ENCODE measurements at regions not wholly inside any gene's neighbourhood (a gene's known extent, or its start where the extent isn't known, plus 50 kb on each side); places are given as distances from the start of the nearest gene placed in this dataset.

- no peaks in the 10 kb centered on the region for H3K79me2 ChIP-seq (ENCODE audit: insufficient read depth, low read length)
- no peaks in the 10 kb centered on the region for H3K4me1 ChIP-seq (ENCODE audit: insufficient read depth, low read length)
- no peak overlapping the region for H3K4me2 ChIP-seq (ENCODE audit: low read depth, low read length)
- no peak for DNase-seq (ENCODE audit: low spot score)
- ChIA-PET CTCF (ENCODE audit: low intra/inter-chr PET ratio, low total read pairs) (no interaction called here), POLR2A (no interaction called here)
- no peak for FAIRE-seq
- H3K36me3 ChIP-seq (replicated peaks in 1 of 2; ENCODE audit: control insufficient read depth in 1 of 2, insufficient read depth in 2 of 2, low read length in 2 of 2) = no peaks in the 10 kb centered on the region
- 64% methylated on average over 3 of the region's 3 CpGs for WGBS (ENCODE audit: low lambda C conversion rate)
- H3K9ac ChIP-seq (ENCODE audit: insufficient read depth, low read depth, low read length) = no peak overlapping the region
- BruUV-seq (replicated peaks) = no TSS peak
- no peak overlapping the region for H3K4me3 ChIP-seq (replicated peaks in 1 of 3; ENCODE audit: insufficient read depth in 1 of 3, low read depth in 2 of 3, low read length in 3 of 3)
- no peaks in the 10 kb centered on the region for H4K20me1 ChIP-seq (ENCODE audit: insufficient read depth, low read length)
- TF ChIP-seq KDM3A (CRISPR knock-in tag; IDR thresholded peaks at IDR 0.05; ENCODE audit: low read depth) (no peak), CENPX (CRISPR knock-in tag; IDR thresholded peaks at IDR 0.05) (no peak), SNAPC4 (CRISPR knock-in tag; IDR thresholded peaks at IDR 0.05) (no peak), NKX3-1 (CRISPR knock-in tag; IDR thresholded peaks at IDR 0.05) (no peak), AHR (CRISPR knock-in tag; IDR thresholded peaks at IDR 0.05) (no peak), ZNF318 (CRISPR knock-in tag; IDR thresholded peaks at IDR 0.05) (no peak), ZNF138 (CRISPR knock-in tag; IDR thresholded peaks at IDR 0.05; ENCODE audit: low read depth) (no peak), ZNF569 (CRISPR knock-in tag; IDR thresholded peaks at IDR 0.05; ENCODE audit: borderline replicate concordance) (no peak), ZNF274 (CRISPR knock-in tag; IDR thresholded peaks at IDR 0.05) (no peak)
- H3K27me3 ChIP-seq (ENCODE audit: control insufficient read depth in 1 of 2, insufficient read depth in 2 of 2, low read length in 2 of 2) = 0 out of 5 replicates have a peak, but pooled peaks cover 1 to 8% of the 10 kb centered on the region in 2 experiments
- H3K9me3 ChIP-seq (ENCODE audit: low read length) = no peaks in the 10 kb centered on the region
- H3K27ac ChIP-seq (ENCODE audit: extremely low read length, insufficient read depth, low read length) = no peak overlapping the region
- no peak overlapping the region for H2AFZ ChIP-seq (ENCODE audit: low read length)
- ATAC-seq = no peak
- in situ Hi-C loops (cut with HindIII; ENCODE audit: extremely low pct_ligation_motif_present, low pct_unique_long_range_greater_than_20kb) = no loop called here
- intact Hi-C loops (cut with micrococcal nuclease; ENCODE audit: unreplicated experiment) = no loop called here
Observed at GRCh38 chr2:24439971-24440340, 51.1 kb upstream of the NCOA1 start.
